ENCODE measurements at regions not wholly inside any gene's neighbourhood (a gene's known extent, or its start where the extent isn't known, plus 50 kb on each side); places are given as distances from the start of the nearest gene placed in this dataset.

GRCh38 chr5:120255214-120255613 lies 208.9 kb upstream of the PRR16 start (continued):
- TF ChIP-seq CHAMP1 (IDR thresholded peaks at IDR 0.05), result no peak
- no peak for TF ChIP-seq DEAF1 (CRISPR knock-in tag; IDR thresholded peaks at IDR 0.05)
- no peak for TF ChIP-seq ARID2 (IDR thresholded peaks at IDR 0.05)
- no peak for TF ChIP-seq ERF (CRISPR knock-in tag; IDR thresholded peaks at IDR 0.05)
- TF ChIP-seq ZBTB2 (IDR thresholded peaks at IDR 0.05), result no peak
- no peak for TF ChIP-seq ETS1 (conservative IDR thresholded peaks at IDR 0.05; ENCODE audit: control insufficient read depth, low read depth, low read length)
- no peak for TF ChIP-seq ZNF609 (CRISPR knock-in tag; IDR thresholded peaks at IDR 0.05; ENCODE audit: borderline replicate concordance)

All from K562 (cell line).